Testis (tissue), 2 donors: ENCODE measurements at regions not wholly inside any gene's neighbourhood (a gene's known extent, or its start where the extent isn't known, plus 50 kb on each side); places are given as distances from the start of the nearest gene placed in this dataset.

Source experiments
- CTCF ChIP-seq, 3 experiments: fragments of 450-650 bp in 2 of 3; fragments of 200-600 bp in 1 of 3; sonication (generic) in 1 of 3; IDR thresholded peaks; one replicate each; pipeline ENCODE4 v1.5.1; 2016 to 2019; ENCODE audit warnings: antibody characterized with exemption in 3 of 3, mild to moderate bottlenecking in 2 of 3, moderate library complexity in 1 of 3
- POLR2A ChIP-seq: fragments of 450-650 bp; IDR thresholded peaks from one replicate; pipeline ENCODE4 v1.6.1; 2017; ENCODE audit warnings: antibody characterized with exemption, mild to moderate bottlenecking, moderate library complexity

DNA sequence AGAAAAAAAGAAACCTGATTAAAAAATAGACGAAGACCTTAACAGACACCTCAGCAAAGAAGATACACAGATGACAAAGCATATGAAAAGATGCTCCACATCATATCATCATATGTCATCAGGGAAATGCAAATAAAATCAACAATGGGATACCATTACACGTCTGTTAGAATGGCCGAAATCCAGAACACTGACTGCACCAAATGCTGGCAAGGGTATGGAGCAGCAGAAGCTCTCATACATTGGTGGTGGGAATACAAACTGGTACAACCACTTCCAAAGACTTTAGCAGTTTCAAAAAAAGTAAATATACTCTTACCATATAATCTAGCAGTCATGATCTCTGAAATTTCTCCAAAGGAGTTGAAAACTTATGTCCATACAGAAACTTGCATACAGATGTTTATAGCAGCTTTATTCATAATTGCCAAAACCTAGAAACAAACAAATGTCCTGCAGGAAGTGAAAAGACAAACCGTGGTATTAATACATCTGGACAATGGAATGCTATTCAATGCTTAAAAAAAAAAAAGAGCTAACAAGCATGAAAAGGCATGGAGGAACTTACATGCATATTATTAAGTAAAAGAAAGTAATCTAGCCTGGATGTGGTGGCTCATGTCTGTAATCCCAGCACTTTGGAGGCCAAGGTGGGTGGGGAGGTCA, 107.4 kb downstream of the HES1 start:
- TF ChIP-seq CTCF (IDR thresholded peaks at IDR 0.05), result no peak
- TF ChIP-seq POLR2A, result no peak
